LNCaP clone FGC (cell line): ENCODE measurements at regions not wholly inside any gene's neighbourhood (a gene's known extent, or its start where the extent isn't known, plus 50 kb on each side); places are given as distances from the start of the nearest gene placed in this dataset.
"Not testable (repeated sequence)": the region's sequence is repeated elsewhere in the genome, so short reads cannot be mapped to it uniquely, and the experiment has no call there.

ENCODE experiments used
- DNase-seq: peaks from one replicate; pipeline ENCODE4 v3.0.0-alpha.2; 2011; ENCODE audit warnings: low read depth
- H3K4me3 ChIP-seq: 2 replicates; pipeline ENCODE4 v1.5.1; 2011; ENCODE audit warnings: mild to moderate bottlenecking, low read depth, low read length, control low read depth
- CTCF ChIP-seq: IDR thresholded peaks from 2 replicates; pipeline ENCODE4 v1.5.1; 2012; ENCODE audit warnings: mild to moderate bottlenecking; ENCODE audit not compliant: control insufficient read depth, insufficient read depth; ENCODE audit errors: extremely low read depth

DNA sequence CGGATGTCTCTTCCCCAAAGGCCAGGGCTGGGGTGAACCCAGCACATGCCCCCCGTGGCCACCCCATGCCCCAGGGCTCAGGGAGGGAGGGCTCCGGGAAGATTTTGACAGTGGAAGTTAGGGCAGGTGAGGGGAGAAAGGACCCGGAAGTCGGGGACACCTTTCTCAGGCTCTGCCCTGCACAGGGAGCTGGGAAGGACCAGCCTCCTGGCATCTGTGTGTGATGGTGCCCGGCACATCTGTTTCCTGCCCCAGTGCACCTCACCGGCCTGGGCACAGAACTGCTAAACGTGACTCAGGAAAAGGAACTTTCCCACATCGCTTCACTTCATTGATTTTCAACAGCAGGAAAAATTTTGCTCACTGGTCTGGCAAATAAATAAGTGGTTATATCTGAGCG lies 141.1 kb upstream of the AFDN start:
- no peak for DNase-seq
- no peak for TF ChIP-seq CTCF
- no peak overlapping the region for H3K4me3 ChIP-seq

- H3K4me3 ChIP-seq, result no peak overlapping the region
- no peak for TF ChIP-seq CTCF
- DNase-seq, result no peak
Measured at GRCh38 chr6:167686204-167686893, 140.4 kb upstream of the AFDN start.

DNA sequence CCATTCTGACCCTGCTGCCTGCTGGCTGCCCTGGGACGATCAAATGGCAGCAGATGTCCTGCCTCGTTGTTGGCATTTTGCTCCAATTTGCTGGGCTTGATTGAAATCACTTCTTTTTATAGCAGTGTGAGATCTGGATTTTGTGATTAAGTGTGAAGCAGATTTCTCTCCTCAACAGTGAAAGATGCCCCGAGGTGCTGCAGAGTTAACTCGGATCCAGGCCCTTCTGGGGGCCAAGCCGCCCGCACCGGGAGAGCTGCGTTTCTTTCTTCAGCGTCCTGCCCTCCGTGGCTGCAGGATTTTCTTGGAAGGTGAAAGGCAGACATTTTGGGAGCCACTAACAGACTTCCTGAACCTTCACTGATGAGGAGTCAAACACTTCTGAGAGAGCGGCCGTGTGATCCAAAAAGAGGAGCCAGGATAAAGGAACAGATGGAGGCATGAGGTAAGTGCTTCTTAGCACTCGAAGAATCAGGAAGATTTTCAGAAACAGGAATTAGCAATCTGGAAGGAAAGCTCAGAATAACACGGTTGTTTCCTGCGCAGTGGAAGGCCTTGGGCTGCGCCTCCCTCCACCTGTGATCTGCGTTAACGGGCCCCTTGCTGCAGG lies 139.5 kb upstream of the AFDN start:
- no peak for DNase-seq
- no peak for TF ChIP-seq CTCF

DNA sequence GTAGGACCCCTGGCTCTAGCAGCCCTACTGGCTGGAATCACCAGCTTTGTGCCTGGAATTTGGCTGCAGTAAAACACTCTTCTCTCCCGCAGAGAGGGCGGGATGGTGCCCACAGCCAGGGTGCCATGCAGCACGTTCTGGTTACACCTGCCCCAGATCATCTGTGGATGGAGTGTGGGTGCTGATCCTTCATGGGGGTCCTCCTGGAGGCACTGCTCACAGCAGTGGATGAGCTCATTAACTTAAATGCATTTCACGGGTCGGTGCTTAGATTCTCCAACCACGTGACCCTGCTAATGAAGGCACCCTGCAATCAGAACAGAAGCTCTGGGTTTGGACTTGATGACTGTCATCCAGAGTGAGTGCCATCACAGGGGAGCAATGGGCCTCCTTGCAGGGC lies 138.6 kb upstream of the AFDN start:
- no peak for TF ChIP-seq CTCF

More for the DNA sequence above, 139.5 kb upstream of the AFDN start:
- H3K4me3 ChIP-seq, result no peak overlapping the region

DNA sequence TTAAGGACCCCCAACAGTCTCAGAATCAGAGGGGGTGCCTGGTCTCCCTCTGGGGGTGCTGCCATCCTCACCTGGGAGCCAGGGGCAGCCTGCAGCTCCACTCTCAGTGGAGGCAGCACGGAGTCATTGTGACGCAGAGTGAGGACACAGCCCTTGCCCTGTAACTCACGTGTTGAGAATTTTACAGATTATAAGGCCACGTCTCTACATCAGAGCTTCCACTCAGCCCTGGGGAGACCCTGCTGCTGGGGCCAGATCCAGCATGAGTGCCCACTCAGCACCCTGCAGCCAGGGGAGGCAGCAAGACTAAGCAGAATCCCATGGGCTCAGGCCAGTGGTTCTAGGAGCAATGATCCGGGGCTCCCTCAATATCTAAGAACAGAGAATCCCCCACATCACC lies 137.4 kb upstream of the AFDN start:
- no peak for DNase-seq
- no peak for TF ChIP-seq CTCF
- H3K4me3 ChIP-seq, result no peak overlapping the region

More for the DNA sequence above, 138.6 kb upstream of the AFDN start:
- no peak overlapping the region for H3K4me3 ChIP-seq
- DNase-seq, result no peak

- no peak for TF ChIP-seq CTCF
- H3K4me3 ChIP-seq, result no peak overlapping the region
Measured at GRCh38 chr6:167689751-167690150, 137.0 kb upstream of the AFDN start.

DNA sequence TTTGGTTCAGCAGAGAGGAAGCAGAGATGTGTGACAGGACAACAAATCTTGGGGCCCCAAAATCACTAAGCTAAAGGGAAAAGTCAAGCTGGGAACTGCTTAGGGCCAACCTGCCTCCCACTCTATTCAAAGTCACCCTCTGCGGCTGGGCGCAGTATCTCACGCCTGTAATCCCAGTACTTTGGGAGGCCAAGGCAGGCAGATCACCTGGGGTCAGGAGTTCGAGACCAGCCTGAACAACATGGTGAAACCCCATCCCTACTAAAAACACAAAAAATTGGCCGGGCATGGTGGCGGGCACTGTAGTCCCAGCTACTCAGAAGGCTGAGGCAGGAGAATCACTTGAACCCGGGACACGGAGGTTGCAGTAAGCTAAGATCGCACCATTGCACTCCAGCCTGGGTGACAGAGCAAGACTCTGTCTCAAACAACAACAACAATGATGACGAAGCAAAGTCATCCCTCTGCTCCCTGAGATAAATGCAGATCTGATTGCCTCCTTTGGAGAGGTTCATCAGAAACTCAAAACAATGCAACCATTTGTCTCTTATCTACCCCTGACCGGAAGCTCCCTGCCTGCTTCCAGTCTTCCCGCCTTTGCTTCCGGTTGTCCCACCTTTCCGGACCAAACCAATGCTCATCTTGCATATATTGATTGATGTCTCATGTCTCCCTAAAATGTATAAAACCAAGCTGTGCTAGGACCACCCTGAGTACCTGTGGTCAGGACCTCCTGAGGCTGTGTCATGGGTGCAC lies 136.4 kb upstream of the AFDN start:
- DNase-seq, H3K4me3 ChIP-seq: not testable (repeated sequence)

More at GRCh38 chr6:167689751-167690150, 137.0 kb upstream of the AFDN start:
- DNase-seq, result no peak
